Panc1 (cell line): ENCODE measurements at regions not wholly inside any gene's neighbourhood (a gene's known extent, or its start where the extent isn't known, plus 50 kb on each side); places are given as distances from the start of the nearest gene placed in this dataset.

Source experiments
- ATAC-seq: fragments of 200-7000 bp; cut with Tn5 transposase; 2 replicates; pipeline ENCODE4 v1.9.1; 2020; ENCODE audit warnings: mild to moderate bottlenecking, moderate library complexity
- BruUV-seq: library from RNA; stranded (reverse); fragments of 400-500 nt; replicated peaks from 2 replicates; lab custom pipeline; 2021; lab: Mats Ljungman, UMichigan
- CTCF ChIA-PET: fragments of 300-600 bp; sonication (Branson Sonifier 250); formaldehyde crosslinking; loops from one replicate; lab custom pipeline; 2022; ENCODE audit warnings: antibody characterized with exemption; lab: Charles Lee
- POLR2A ChIA-PET: fragments of 300-600 bp; sonication (Branson Sonifier 250); formaldehyde crosslinking; loops from one replicate; lab custom pipeline; 2022; ENCODE audit warnings: antibody characterized with exemption; lab: Charles Lee
- DNase-seq: peaks from one replicate; pipeline ENCODE4 v3.0.0-alpha.2; 2010; ENCODE audit warnings: low read depth, low spot score
- H3K27ac ChIP-seq: 2 replicates; pipeline ENCODE4 v1.5.1; 2011; ENCODE audit warnings: mild to moderate bottlenecking, low read length, inconsistent platforms
- H3K27me3 ChIP-seq: fragments of 200-500 bp; sonication (Bioruptor generic); 2 replicates; pipeline ENCODE4 v1.6.0; 2014; ENCODE audit warnings: low read length, inconsistent platforms; ENCODE audit not compliant: control insufficient read depth, insufficient read depth
- H3K36me3 ChIP-seq: fragments of 200-500 bp; sonication (Bioruptor generic); 2 replicates; pipeline ENCODE4 v1.5.1; 2014; ENCODE audit warnings: inconsistent platforms, mild to moderate bottlenecking, low read length, moderate library complexity; ENCODE audit not compliant: control insufficient read depth, insufficient read depth
- H3K4me1 ChIP-seq: 2 replicates; pipeline ENCODE4 v1.5.1; 2011; ENCODE audit warnings: inconsistent platforms, mild to moderate bottlenecking, low read length, moderate library complexity; ENCODE audit not compliant: control insufficient read depth, insufficient read depth
- H3K4me3 ChIP-seq, 2 experiments: 2 replicates each; pipeline ENCODE4 v1.5.1; 2011 to 2012; ENCODE audit warnings: low read depth in 2 of 2, low read length in 2 of 2, mild to moderate bottlenecking in 2 of 2, inconsistent platforms in 1 of 2, moderate library complexity in 1 of 2
- H3K9me3 ChIP-seq: fragments of 200-500 bp; sonication (Bioruptor generic); 2 replicates; pipeline ENCODE4 v1.5.1; 2014; ENCODE audit warnings: low read depth, mild to moderate bottlenecking, inconsistent platforms, low read length, moderate library complexity; ENCODE audit not compliant: control insufficient read depth, insufficient read depth
- POLR2AphosphoS5 ChIP-seq: IDR thresholded peaks from 2 replicates; pipeline ENCODE4 v1.6.1; 2012; ENCODE audit warnings: mild to moderate bottlenecking, low read depth, low read length, moderate library complexity
- SIN3A ChIP-seq: IDR thresholded peaks from 2 replicates; pipeline ENCODE4 v1.6.1; 2012; ENCODE audit warnings: low read depth, mild to moderate bottlenecking, low read length, moderate library complexity, borderline replicate concordance; ENCODE audit not compliant: insufficient read depth
- TCF7L2 ChIP-seq: IDR thresholded peaks from 2 replicates; pipeline ENCODE4 v1.6.1; 2011; ENCODE audit warnings: mild to moderate bottlenecking, low read depth, low read length, inconsistent platforms
- in situ Hi-C: cut with HindIII; loops from 2 replicates; pipeline ENCODE4 v1.10.0; 2016; ENCODE audit warnings: low sequenced_read_pairs, low pct_unique_long_range_greater_than_20kb
- intact Hi-C: fragments of 100-400 bp; cut with micrococcal nuclease; formaldehyde crosslinking; loops from one replicate; pipeline ENCODE4 v1.10.0; 2022; ENCODE audit not compliant: unreplicated experiment
- TF ChIP-seq, protein P1 (sequence below): fragments of 450-650 bp; IDR thresholded peaks from 2 replicates; pipeline ENCODE4 v1.5.1; 2017; ENCODE audit warnings: mild to moderate bottlenecking
- TF ChIP-seq, protein P2 (sequence below), 2 experiments: IDR thresholded peaks; 2 replicates each; pipeline ENCODE4 v1.6.1; 2011 to 2012; ENCODE audit warnings: low read depth in 2 of 2, control low read depth in 1 of 2, low read length in 1 of 2, mild to moderate bottlenecking in 1 of 2, moderate library complexity in 1 of 2; ENCODE audit not compliant: insufficient read depth in 1 of 2

DNA sequence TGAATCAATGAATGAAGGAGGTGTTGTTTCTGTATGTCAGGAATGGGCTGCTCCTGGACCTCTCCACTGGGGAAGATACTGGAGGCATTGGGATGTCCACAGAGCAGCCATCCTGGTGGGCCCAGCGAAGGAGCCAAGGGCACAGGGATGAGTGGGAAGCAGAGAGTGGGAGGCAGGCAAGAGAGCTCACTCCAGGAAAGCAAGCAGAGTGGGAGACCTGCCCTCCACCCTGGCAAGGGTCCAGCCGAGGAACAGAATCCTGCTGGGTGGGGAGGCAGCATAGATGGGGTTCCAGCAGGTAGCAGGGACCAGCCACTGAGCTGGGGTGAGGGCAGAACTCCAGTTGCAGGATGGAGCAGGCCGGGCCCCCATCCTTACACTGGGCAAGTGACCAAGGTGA lies 71.9 kb upstream of the AMZ2 start:
- intact Hi-C loops, result loop anchor here (10.0 kb wide), 1 partner anchor 289 kb away; no protein-coding TSS in a partner anchor

DNA sequence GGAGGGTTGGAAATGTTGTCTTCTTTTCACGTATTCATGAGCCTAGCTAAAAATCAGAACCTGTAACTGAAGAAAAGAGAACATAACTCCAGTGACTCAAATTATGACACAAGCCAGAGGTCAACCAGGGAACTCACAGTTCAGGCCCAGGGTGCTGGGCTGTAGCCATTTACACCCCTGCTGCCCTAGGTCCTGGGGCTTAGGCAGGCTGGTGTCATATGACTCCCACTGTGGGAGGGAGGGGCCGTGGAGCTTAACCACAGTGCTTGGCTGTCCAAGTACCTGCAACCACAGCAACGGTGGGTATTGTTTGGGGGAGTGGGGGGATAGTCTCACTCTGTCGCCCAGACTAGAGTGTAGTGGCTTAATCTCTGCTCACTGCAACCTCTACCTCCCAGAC lies 71.1 kb upstream of the AMZ2 start:
- no TSS peak for BruUV-seq
- intact Hi-C loops, result loop anchor here (10.0 kb wide), 1 partner anchor 288 kb away; no protein-coding TSS in a partner anchor
- Histone ChIP-seq H3K9me3 (no peaks in the 10 kb centered on the region), H3K36me3 (no peaks in the 10 kb centered on the region), H3K4me3 (no peak overlapping the region), H3K27me3 (no peaks in the 10 kb centered on the region), H3K27ac (no peak overlapping the region), H3K4me1 (no peaks in the 10 kb centered on the region)
- DNase-seq, result no peak
- CTCF ChIA-PET, result no interaction called here
- POLR2A ChIA-PET, result no interaction called here
- in situ Hi-C loops, result no loop called here
- no peak for ATAC-seq
- TF ChIP-seq POLR2AphosphoS5, result no peak
- TF ChIP-seq SIN3A, result no peak
- TF ChIP-seq, protein P1, sequence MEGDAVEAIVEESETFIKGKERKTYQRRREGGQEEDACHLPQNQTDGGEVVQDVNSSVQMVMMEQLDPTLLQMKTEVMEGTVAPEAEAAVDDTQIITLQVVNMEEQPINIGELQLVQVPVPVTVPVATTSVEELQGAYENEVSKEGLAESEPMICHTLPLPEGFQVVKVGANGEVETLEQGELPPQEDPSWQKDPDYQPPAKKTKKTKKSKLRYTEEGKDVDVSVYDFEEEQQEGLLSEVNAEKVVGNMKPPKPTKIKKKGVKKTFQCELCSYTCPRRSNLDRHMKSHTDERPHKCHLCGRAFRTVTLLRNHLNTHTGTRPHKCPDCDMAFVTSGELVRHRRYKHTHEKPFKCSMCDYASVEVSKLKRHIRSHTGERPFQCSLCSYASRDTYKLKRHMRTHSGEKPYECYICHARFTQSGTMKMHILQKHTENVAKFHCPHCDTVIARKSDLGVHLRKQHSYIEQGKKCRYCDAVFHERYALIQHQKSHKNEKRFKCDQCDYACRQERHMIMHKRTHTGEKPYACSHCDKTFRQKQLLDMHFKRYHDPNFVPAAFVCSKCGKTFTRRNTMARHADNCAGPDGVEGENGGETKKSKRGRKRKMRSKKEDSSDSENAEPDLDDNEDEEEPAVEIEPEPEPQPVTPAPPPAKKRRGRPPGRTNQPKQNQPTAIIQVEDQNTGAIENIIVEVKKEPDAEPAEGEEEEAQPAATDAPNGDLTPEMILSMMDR, result no peak
- no peak for TF ChIP-seq TCF7L2
- TF ChIP-seq, protein P2, sequence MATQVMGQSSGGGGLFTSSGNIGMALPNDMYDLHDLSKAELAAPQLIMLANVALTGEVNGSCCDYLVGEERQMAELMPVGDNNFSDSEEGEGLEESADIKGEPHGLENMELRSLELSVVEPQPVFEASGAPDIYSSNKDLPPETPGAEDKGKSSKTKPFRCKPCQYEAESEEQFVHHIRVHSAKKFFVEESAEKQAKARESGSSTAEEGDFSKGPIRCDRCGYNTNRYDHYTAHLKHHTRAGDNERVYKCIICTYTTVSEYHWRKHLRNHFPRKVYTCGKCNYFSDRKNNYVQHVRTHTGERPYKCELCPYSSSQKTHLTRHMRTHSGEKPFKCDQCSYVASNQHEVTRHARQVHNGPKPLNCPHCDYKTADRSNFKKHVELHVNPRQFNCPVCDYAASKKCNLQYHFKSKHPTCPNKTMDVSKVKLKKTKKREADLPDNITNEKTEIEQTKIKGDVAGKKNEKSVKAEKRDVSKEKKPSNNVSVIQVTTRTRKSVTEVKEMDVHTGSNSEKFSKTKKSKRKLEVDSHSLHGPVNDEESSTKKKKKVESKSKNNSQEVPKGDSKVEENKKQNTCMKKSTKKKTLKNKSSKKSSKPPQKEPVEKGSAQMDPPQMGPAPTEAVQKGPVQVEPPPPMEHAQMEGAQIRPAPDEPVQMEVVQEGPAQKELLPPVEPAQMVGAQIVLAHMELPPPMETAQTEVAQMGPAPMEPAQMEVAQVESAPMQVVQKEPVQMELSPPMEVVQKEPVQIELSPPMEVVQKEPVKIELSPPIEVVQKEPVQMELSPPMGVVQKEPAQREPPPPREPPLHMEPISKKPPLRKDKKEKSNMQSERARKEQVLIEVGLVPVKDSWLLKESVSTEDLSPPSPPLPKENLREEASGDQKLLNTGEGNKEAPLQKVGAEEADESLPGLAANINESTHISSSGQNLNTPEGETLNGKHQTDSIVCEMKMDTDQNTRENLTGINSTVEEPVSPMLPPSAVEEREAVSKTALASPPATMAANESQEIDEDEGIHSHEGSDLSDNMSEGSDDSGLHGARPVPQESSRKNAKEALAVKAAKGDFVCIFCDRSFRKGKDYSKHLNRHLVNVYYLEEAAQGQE (IDR thresholded peaks at IDR 0.05; ENCODE audit: insufficient read depth in 1 of 2, low read depth in 2 of 2, low read length in 1 of 2), result no peak

More for the DNA sequence above, 71.9 kb upstream of the AMZ2 start:
- DNase-seq (no peak), ATAC-seq (no peak)
- no peak overlapping the region for H3K27ac ChIP-seq
- no peaks in the 10 kb centered on the region for H3K27me3 ChIP-seq
- H3K9me3 ChIP-seq, result no peaks in the 10 kb centered on the region
- in situ Hi-C loops, result no loop called here
- BruUV-seq, result no TSS peak
- H3K36me3 ChIP-seq, result no peaks in the 10 kb centered on the region
- CTCF ChIA-PET, result no interaction called here
- H3K4me1 ChIP-seq, result no peaks in the 10 kb centered on the region
- H3K4me3 ChIP-seq, result no peak overlapping the region
- POLR2A ChIA-PET, result no interaction called here
- TF ChIP-seq SIN3A, result no peak
- no peak for TF ChIP-seq TCF7L2
- TF ChIP-seq, protein P2 (IDR thresholded peaks at IDR 0.05; ENCODE audit: insufficient read depth in 1 of 2, low read depth in 2 of 2, low read length in 1 of 2), result no peak
- no peak for TF ChIP-seq POLR2AphosphoS5
- TF ChIP-seq, protein P1, result no peak
